ENCODE measurements at regions not wholly inside any gene's neighbourhood (a gene's known extent, or its start where the extent isn't known, plus 50 kb on each side); places are given as distances from the start of the nearest gene placed in this dataset.
"Not testable (repeated sequence)": the region's sequence is repeated elsewhere in the genome, so short reads cannot be mapped to it uniquely, and the experiment has no call there.

GRCh38 chr4:112957764-112958163, 91.7 kb upstream of the ANK2 start:
- TF ChIP-seq CTCF, POLR2A (IDR thresholded peaks at IDR 0.05): not testable (repeated sequence)

All from adrenal gland (tissue), 5 donors.